AG20443 (cell line): ENCODE measurements at regions not wholly inside any gene's neighbourhood (a gene's known extent, or its start where the extent isn't known, plus 50 kb on each side); places are given as distances from the start of the nearest gene placed in this dataset.

Experiments
- DNase-seq: peaks from one replicate; pipeline ENCODE4 v3.0.0; 2012; ENCODE audit warnings: low spot score, mixed read lengths

DNA sequence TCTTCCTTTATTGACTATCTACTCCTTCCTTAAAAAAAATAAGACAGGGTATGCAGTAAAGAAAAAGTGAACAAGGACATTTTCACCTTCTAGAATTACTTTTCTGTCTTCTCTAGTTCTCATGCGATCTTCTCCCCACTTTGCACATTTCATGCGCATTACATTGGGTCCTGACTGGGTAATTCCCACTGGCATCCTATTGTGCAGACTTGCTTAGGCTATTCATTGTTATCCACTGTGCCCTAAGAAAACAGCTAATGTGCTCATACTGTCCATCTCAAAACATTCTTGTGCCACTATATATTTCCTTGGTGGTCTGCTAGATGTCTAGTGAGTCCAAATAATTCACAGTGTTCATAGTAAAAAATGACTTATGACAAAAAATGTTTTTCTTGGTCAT is 447.4 kb upstream of the ROBO1 start:
- no peak for DNase-seq

DNA sequence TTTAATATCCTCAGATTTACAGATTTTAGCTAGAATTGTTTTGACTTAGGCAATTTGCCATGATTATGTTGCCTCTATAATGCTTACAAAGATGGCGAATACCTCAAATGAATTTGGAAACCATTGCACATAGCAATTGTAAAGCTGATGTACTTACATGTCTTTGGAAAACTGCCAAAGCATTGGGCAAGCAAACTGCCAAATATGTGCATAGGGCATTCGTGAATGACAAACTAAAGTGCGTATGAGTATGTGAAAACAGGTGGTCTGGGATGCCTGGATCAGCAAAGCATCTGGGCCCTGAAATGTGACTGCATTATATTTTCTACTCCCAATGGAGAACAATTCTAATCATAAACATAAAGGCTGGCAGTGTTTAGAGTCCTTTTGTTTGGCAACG is 445.3 kb upstream of the ROBO1 start:
- no peak for DNase-seq

DNA sequence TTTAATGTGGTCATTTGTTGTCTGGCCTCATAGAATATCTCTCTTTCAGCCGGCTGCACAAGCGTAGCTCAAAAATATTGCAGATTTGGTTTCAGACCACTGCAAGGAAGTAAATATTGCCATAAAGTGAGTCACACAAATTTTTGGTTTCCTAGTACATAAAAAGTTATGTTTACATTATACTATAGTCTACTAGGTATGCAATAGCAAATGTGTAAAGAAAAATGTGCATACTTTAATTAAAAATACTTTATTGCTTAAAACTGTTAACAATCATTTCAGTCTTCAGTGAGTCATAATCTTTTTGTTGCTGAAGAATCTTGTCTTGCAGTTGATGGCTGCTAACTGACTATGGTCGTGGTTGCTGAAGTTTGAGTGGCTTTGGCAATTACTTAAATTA is 425.1 kb upstream of the ROBO1 start:
- no peak for DNase-seq

DNA sequence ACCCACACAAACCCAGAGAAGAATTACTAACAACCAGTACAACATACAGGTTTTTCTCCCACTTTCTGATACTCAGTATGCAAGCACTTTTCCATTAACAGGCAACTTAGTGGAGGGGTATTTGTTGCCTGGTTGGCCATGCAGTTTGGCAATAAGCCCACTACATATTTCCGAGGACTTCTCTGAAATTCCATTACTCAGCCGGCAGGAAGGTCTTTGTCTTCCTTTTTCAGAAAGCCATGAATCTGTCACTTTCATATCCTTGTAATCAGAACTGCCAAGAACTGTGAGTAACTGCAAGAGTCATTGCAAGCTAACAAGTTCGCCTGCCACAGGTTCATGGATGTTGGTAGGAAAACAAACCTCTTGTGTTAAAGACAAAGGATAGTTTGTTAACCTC is 422.3 kb upstream of the ROBO1 start:
- no peak for DNase-seq

DNA sequence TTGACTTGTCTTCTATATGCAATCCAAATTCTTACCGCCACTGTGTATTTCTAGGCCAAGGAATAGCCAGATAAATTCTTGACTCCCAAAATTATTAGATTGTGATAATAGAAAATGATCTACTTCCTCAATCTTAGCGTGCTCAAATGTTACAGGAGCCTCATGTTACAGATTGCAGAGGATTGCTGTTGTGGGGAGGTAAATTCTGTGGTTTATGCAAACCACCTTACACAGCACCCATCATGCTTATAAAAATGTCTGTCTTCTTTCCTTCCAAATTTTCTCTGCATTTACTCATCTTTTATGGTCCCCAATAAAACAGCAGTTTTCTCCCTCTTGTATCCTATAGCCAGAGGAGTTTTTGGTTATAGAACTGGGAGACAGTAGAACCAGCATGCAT is 420.2 kb upstream of the ROBO1 start:
- DNase-seq = no peak

DNA sequence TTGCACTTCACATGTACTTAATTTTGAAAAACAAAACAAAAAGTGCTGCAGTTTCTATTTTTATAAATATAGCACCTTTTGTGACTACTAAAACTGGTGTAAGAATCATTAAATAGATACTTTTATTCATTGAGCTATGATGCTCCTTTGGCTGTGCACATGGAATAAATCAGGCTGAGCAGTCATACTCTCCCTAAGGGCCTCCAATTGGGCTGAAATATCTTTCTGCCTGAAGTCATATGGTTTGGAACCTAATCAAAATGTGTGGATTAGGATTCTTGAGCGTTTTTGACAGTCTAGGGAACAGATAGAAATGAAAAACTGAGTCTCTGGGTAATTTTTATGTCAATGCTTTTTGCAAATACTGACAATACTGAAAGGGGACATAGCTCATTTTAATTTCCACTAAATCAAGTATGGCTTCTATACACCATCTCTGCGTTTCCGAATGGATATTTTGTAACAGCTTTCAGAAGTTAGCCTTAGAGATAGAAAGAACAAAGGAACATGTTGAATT is 392.2 kb upstream of the ROBO1 start:
- no peak for DNase-seq

DNA sequence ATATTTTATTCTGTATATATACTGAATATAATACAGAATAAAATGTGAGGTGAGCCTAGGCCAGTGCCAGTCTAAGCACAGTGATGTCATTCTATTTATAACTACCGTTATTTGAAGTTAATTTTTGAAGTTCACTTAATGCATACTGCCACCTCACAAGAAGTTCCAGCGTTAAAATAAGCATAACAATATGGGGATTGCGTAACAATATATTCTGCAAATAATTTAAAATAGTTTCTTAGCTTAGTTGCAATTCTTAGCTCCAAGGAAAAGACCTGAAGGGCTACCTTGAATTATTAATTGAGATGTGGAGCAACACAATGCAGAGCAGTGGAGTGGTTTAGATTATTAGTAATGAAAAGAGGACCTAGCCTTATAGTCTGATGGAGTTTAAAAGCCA is 390.5 kb upstream of the ROBO1 start:
- no peak for DNase-seq

DNA sequence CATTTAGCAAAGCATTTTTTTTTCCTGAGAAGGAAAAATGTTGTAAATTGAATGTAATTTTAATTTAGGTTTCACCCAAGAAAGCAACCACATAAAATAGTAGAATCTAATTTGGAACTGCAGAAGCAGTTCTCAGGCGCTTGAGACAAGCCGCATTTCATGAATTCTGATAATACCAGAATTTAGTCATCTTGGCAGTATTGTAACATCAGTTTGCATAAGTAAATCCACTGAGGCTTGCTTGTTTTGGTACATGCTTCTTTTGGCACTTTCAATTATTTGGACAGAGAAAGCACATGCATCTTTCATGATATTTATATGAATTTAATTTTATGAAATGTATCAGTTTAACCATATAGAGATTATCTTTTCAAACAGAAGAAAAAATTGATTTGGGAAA is 389.7 kb upstream of the ROBO1 start:
- no peak for DNase-seq

DNA sequence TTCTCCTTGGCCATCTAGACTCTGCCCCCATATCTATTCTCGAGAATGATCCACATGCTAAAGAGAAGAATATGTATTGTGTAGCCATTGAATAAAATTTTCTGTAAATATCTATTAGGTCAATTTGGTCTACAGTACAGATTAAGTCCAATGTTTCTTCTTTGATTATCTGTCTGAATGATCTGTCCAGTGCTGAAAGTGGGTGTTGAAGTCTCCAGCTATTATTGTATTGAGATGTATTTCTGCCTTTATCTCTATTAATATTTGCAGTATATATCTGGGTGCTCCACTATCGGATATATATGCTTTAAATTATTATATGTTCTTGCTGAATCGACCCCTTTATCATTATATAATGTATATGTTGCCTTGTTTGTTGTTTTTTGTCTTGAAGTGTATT is 384.9 kb upstream of the ROBO1 start:
- DNase-seq = no peak

DNA sequence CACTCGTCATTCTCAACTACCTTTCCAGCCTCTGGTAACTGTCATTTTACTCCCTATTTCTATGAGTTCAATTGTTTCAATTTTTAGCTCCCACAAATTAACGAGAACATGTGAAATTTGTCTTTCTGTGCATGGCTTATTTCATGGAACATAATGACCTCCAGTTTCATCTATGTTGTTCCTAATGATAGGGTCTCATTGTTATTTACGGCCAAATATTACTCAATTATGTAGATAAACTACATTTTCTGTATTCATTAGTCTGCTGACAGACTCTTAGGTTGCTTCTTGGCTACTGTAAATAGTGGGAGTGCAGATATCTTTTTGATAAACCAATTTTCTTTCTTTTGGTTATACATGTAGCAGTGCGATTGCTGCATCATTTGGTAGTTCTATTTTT is 374.9 kb upstream of the ROBO1 start:
- DNase-seq = no peak

DNA sequence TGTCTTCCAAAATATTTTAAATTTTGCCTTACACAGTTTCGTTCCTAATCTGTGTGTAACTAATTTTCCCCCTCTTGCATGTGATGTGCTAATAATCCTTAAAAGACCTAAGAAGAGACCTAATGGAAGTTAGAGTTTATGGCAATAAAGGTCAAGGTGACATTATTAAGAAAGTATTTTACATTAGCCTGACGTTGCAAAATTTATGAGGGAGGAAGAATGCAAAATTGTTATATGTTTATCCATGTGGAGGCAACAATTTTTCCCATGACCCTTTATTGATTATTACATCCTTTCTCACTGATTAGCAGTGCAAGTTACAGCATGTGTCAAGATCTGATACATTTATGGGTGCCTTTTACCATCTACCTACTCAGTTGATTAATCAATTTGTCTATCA is 373.8 kb upstream of the ROBO1 start:
- DNase-seq = no peak

DNA sequence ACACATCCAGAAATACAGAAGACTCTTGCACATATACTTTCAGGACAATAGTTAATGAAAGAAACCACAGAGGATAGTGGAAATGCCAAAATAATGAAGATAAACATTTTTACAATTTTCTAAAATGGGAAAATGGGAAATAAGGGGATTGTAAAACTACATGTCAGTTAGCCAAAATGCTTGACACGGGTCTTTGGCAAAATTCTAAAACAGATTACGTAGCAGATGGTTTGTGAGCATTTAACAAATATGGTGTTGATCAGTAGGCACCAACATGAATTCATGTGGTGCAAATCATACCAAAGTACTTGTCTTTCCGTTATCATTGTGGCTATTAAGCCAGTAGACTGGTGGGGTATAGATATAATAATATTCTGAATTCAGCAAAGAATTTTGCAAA is 348.5 kb upstream of the ROBO1 start:
- no peak for DNase-seq

DNA sequence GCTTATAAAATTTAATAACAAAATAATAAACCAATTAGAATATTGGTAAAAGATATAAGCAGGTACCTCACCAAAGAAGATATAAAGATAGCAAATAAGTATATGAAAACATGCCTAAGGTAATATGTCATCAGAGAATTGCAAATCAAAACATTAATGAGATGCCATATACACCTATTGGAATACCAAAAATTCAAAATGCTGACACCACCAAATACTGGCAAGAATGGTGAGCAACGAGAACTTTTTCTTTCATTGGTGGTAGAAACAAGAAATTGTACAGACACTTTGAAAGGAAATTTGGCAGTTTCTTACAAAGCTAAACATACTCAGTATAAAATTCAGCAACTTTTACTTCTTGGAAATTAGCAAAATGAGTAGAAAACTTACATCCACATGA is 346.9 kb upstream of the ROBO1 start:
- DNase-seq = no peak

DNA sequence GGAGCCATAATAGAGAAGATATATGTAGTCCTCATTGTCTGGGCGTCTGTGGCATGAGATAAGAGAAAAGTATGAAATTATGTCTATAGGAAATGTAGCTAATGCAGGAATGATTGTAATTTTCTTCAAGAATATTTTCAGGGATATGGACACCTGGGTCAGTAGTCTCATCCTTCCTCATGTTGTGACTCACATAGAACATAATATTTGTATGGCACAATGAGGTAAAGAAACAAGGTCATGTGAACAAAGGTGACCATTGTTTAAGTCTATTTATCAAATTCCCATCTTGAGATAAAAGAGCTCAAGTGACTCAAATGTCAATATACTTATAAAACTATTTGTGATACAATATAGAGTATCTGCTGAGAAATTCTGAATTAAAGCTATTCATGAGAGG is 345.5 kb upstream of the ROBO1 start:
- no peak for DNase-seq

DNA sequence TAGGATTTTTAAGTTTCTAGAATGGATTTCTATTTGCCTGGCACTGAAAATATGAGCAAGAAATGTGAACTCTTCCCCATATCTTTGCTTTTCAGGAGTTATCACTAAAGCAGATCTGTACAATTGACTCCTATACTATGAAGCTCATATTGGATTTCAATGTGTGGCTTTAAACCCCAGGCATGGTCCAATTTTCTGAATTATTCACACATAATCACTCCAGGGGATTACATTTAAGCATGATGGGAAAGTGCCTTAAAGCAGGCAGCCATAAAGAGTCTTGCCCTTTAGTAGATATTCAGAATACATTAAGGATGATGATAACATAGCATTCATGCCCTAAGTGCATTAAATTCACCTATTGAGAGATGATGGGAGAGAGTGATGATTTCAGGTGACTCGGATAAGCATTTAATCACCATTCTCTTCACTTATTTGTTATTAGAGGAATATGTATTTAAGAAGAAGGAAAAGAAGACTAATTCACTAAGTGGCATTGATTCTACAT is 331.8 kb upstream of the ROBO1 start:
- DNase-seq = no peak

DNA sequence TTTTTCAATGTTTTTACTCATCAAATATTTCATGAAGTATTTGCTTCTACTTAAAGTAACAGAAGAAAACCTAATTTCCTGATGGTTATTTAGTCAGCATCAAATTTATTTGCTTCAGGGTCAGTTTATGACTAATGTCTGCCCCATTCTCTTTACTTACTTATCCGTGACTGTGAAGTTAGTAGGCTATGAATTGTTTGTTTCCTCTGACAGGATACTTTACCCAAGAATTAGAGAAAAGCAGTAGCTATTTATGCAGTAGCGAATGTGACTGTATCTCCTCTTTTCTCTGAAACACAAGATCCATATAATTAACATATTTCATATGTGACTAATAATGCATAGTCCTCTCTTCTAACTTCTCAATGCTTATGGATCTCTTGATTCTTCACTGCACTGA is 329.9 kb upstream of the ROBO1 start:
- DNase-seq = no peak

DNA sequence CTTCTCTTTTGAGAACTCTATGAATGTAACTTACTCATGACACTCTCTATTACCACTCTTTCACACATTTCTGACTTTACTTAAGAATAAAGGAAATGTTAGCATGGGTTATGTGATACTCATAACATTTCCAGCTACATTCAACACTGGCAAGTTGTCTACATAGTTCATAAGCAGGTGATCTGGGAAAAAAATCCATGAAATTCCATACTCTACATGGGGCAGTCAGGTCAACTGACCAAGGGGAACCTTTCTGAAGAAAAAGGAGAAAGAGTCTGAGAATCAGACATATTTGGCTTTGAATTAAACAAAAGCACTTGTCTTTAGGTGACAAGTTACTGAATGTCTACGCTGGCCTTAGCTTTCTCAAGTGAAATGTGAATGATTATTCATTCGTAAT is 329.1 kb upstream of the ROBO1 start:
- no peak for DNase-seq

DNA sequence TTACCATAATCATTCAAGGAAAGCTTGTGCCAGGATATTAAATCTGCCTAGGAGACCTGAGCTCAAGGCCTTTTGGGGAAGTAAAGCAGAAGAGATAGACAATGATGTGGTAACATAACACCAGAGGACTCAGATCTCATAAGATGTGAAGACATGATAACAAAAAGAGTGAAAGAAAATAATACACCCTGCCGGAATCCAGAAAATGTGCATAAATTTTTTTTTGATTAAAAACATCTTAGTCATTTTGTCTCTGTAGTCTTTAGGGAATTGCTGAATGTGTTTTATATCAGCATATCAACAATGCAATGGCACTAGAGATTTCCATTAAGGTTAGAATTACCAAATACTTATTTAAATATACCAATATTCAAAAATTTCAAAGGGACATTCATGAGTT is 326.8 kb upstream of the ROBO1 start:
- no peak for DNase-seq

DNA sequence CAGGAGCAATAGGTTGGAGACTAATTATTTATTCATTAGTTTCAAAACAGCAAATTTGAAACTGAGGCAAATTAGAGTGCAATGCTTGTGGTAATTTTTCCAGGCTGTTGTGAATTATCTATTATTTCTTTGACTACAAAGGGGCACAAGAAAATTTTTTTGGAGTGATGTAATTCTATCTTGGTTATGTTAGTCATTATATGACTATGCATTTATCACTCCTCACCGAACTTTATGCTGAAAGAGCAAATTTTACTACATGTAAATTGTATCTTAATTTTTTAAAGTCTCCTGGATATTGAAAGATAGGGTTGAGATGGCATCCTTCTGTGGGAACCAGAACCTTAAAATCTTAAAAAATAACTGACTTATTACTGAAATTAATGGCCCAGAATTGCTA is 320.0 kb upstream of the ROBO1 start:
- peak; percentile 7 for DNase-seq

DNA sequence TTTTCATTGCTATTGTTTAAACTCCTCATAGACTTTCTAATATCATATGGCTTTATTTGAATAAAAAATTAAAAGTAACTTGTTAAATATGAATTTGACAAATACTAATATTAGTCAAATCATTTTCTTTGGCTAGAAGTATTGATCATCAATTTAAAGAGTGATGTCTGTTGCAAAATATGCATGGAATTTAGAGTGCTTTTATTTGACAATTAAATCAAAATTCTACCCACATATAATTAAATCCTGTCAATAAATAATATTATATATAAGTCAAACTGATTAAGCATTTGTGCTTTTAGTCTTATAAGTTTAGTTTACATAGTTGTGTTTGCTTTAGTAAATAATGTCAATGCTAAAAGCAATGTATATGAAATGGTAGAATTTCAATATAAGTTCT is 318.6 kb upstream of the ROBO1 start:
- DNase-seq = no peak

DNA sequence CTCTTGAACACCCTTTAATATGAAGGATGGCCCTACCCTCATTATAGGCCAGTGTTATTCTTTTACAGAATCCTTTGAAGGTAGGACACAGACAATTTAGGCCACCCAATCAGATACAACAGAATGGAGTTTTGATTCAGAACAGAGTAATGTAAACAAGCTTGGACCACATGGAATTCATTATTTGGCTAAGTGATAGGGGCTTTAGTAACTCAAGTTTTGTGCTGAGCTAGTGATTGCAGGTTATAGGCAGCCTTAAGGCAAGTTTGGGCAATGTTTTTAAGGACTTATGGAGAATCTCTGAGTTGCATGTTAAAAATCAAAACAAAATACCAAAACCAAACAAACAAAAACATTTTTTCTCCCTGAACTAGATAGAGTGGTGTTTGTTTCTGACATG is 312.1 kb upstream of the ROBO1 start:
- no peak for DNase-seq

DNA sequence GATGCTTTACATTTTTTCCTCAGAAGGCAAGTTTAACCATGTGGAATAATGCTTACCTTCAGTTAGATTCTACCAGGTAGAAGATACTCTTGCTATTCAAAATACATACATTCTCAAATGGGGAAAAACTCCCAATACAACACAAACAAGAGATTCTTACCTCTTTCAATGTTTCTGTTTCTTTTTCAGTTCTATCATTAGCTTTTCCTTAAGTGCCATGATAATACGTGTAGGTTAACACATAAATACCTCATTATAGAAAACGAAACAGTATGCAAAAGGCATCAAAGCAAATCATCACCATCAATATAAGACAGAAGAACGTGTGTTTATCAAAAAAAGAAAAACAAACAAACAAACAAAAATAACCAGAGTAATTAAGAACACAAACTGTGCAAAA is 300.7 kb upstream of the ROBO1 start:
- no peak for DNase-seq

DNA sequence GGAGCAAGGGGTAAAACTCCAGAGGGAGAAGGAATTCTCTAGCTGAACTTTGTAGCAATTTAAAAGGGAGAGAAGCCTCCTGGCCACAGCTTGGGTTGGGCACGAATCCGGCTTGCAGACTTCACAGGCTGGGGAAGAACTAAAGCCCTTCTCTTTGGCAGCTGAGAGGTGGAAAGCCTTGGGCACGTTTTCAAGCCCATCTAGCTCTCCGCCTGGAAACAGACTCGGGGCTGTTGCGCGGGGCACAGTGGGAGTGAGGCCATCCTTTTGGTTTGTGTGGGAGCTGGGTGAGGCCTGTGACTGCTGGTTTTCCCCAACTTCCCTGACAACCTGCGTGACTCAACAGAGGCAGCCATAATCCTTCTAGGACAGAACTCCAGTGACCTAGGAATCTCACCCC is 295.7 kb upstream of the ROBO1 start:
- no peak for DNase-seq

DNA sequence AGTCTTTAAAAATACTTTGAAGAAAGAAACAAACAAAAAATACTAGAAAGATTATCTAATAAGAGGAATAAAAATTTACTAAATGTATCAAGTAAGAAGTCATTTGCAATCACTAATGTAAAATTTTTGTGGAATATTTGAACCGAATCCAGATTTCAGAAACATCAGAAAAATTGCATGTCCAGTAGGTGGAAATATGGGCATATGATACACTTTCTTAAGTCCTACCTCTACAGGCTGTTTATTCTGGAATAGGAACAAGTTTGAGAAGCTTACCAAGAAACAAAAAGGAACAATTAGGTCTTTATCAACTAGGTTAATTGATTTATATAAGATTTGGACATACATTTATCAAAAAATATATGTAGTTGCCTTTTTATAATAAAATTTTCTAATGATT is 292.9 kb upstream of the ROBO1 start:
- DNase-seq = no peak

DNA sequence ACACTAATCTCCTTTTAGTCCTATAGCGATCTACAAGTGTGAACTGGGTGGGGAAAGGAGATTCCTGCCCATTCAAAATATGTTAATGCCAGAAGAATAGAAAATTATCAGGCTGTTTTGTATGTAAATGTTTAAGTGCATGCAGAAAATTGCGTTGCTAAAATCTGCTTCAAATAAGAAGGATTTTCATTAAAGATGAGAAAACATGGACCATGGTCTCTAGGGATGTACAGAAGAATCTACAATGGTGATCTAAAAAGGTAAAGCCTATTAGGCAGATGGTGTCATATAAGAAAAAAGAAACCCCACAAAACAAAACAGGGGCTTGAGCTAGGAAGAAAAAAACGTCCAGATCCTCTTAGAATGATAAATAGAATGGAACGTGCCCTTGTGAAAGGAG is 287.5 kb upstream of the ROBO1 start:
- DNase-seq = no peak
